Astrocyte of the spinal cord (primary cell): ENCODE measurements at regions not wholly inside any gene's neighbourhood (a gene's known extent, or its start where the extent isn't known, plus 50 kb on each side); places are given as distances from the start of the nearest gene placed in this dataset.
A peak's percentile ranks its signal among the peaks of the same experiment; 100 is the strongest.

ENCODE experiments used
- DNase-seq: peaks from one replicate; pipeline ENCODE4 v3.0.0; 2011; ENCODE audit warnings: low read depth, low spot score
- H3K4me3 ChIP-seq: 2 replicates; pipeline ENCODE4 v1.5.1; 2011; ENCODE audit warnings: low read depth, mild to moderate bottlenecking, low read length, moderate library complexity
- CTCF ChIP-seq: IDR thresholded peaks from 2 replicates; pipeline ENCODE4 v1.5.1; 2012; ENCODE audit warnings: low read depth, mild to moderate bottlenecking, low read length, inconsistent platforms
- in situ Hi-C: cut with HindIII; loops from 2 replicates; pipeline ENCODE4 v1.10.0; 2017; ENCODE audit warnings: low sequenced_read_pairs

GRCh38 chr14:26897196-26897595 lies 299.4 kb upstream of the NOVA1 start:
- in situ Hi-C loops = no loop called here
- TF ChIP-seq CTCF = no peak
- H3K4me3 ChIP-seq = no peak overlapping the region
- DNase-seq = no peak

GRCh38 chr14:26905229-26905628 lies 307.4 kb upstream of the NOVA1 start:
- DNase-seq = no peak
- in situ Hi-C loops = no loop called here
- TF ChIP-seq CTCF = no peak
- no peak overlapping the region for H3K4me3 ChIP-seq

- no peak overlapping the region for H3K4me3 ChIP-seq
- TF ChIP-seq CTCF = no peak
- in situ Hi-C loops = no loop called here
- DNase-seq = no peak
Observed at GRCh38 chr14:26913786-26914185, 316.0 kb upstream of the NOVA1 start.

GRCh38 chr14:26917086-26917485 lies 319.3 kb upstream of the NOVA1 start:
- in situ Hi-C loops = no loop called here
- peak; percentile 57 for TF ChIP-seq CTCF
- no peak overlapping the region for H3K4me3 ChIP-seq
- peak; percentile 47 for DNase-seq

- no peak for TF ChIP-seq CTCF
- peak; percentile 20 for DNase-seq
- H3K4me3 ChIP-seq = no peak overlapping the region
- in situ Hi-C loops = no loop called here
Observed at GRCh38 chr14:26925876-26926584, 328.2 kb upstream of the NOVA1 start.

- no peak for TF ChIP-seq CTCF
- DNase-seq = no peak
- H3K4me3 ChIP-seq = no peak overlapping the region
- in situ Hi-C loops = no loop called here
Observed at GRCh38 chr14:26926585-26926984, 328.8 kb upstream of the NOVA1 start.
